ENCODE measurements at regions not wholly inside any gene's neighbourhood (a gene's known extent, or its start where the extent isn't known, plus 50 kb on each side); places are given as distances from the start of the nearest gene placed in this dataset.
"Not testable (repeated sequence)": the region's sequence is repeated elsewhere in the genome, so short reads cannot be mapped to it uniquely, and the experiment has no call there.

GRCh38 chr6:112846681-112847080 is 499.6 kb downstream of the RFPL4B start:
- in situ Hi-C loops (cut with HindIII; ENCODE audit: low sequenced_read_pairs), result no loop called here

- in situ Hi-C loops (cut with HindIII; ENCODE audit: low sequenced_read_pairs), result no loop called here
These were observed 504.0 kb downstream of the RFPL4B start for GRCh38 chr6:112851146-112851545.

- in situ Hi-C loops (cut with HindIII; ENCODE audit: low sequenced_read_pairs), result no loop called here
These were observed 506.0 kb downstream of the RFPL4B start for GRCh38 chr6:112853162-112853561.

- in situ Hi-C loops (cut with HindIII; ENCODE audit: low sequenced_read_pairs), result no loop called here
These were observed 516.6 kb downstream of the RFPL4B start for GRCh38 chr6:112863753-112864152.

GRCh38 chr6:112865131-112865530 is 518.0 kb downstream of the RFPL4B start:
- in situ Hi-C loops (cut with HindIII; ENCODE audit: low sequenced_read_pairs), result no loop called here

- in situ Hi-C loops (cut with HindIII; ENCODE audit: low sequenced_read_pairs), result no loop called here
These were observed 527.8 kb downstream of the RFPL4B start for GRCh38 chr6:112874881-112875280.

GRCh38 chr6:112877134-112878100 is 530.3 kb downstream of the RFPL4B start:
- in situ Hi-C loops (cut with HindIII; ENCODE audit: low sequenced_read_pairs), result no loop called here

- in situ Hi-C loops (cut with HindIII; ENCODE audit: low sequenced_read_pairs), result no loop called here
These were observed 532.8 kb downstream of the RFPL4B start for GRCh38 chr6:112879920-112880413.

GRCh38 chr6:112881027-112881426 is 533.9 kb downstream of the RFPL4B start:
- in situ Hi-C loops (cut with HindIII; ENCODE audit: low sequenced_read_pairs), result no loop called here

GRCh38 chr6:112881828-112882780 is 535.0 kb downstream of the RFPL4B start:
- in situ Hi-C loops (cut with HindIII; ENCODE audit: low sequenced_read_pairs), result no loop called here

GRCh38 chr6:112883095-112883494 is 536.0 kb downstream of the RFPL4B start:
- in situ Hi-C loops (cut with HindIII; ENCODE audit: low sequenced_read_pairs), result no loop called here

- in situ Hi-C loops (cut with HindIII; ENCODE audit: low sequenced_read_pairs), result no loop called here
These were observed 539.3 kb downstream of the RFPL4B start for GRCh38 chr6:112886415-112886814.

GRCh38 chr6:112887424-112887823 is 540.3 kb downstream of the RFPL4B start:
- in situ Hi-C loops (cut with HindIII; ENCODE audit: low sequenced_read_pairs), result not testable (repeated sequence)

- in situ Hi-C loops (cut with HindIII; ENCODE audit: low sequenced_read_pairs), result no loop called here
These were observed 552.4 kb downstream of the RFPL4B start for GRCh38 chr6:112899541-112899940.

- in situ Hi-C loops (cut with HindIII; ENCODE audit: low sequenced_read_pairs), result no loop called here
These were observed 556.2 kb downstream of the RFPL4B start for GRCh38 chr6:112903361-112903760.

GRCh38 chr6:112906726-112907125 is 559.6 kb downstream of the RFPL4B start:
- in situ Hi-C loops (cut with HindIII; ENCODE audit: low sequenced_read_pairs), result no loop called here

GRCh38 chr6:112909781-112910180 is 562.7 kb downstream of the RFPL4B start:
- in situ Hi-C loops (cut with HindIII; ENCODE audit: low sequenced_read_pairs), result no loop called here

- in situ Hi-C loops (cut with HindIII; ENCODE audit: low sequenced_read_pairs), result no loop called here
These were observed 563.1 kb downstream of the RFPL4B start for GRCh38 chr6:112910256-112910655.

- in situ Hi-C loops (cut with HindIII; ENCODE audit: low sequenced_read_pairs), result no loop called here
These were observed 564.8 kb downstream of the RFPL4B start for GRCh38 chr6:112911959-112912358.

GRCh38 chr6:112912416-112913101 is 565.4 kb downstream of the RFPL4B start:
- in situ Hi-C loops (cut with HindIII; ENCODE audit: low sequenced_read_pairs), result no loop called here

- in situ Hi-C loops (cut with HindIII; ENCODE audit: low sequenced_read_pairs), result not testable (repeated sequence)
These were observed 572.6 kb downstream of the RFPL4B start for GRCh38 chr6:112919744-112920143.
